ENCODE measurements at regions not wholly inside any gene's neighbourhood (a gene's known extent, or its start where the extent isn't known, plus 50 kb on each side); places are given as distances from the start of the nearest gene placed in this dataset.

DNA sequence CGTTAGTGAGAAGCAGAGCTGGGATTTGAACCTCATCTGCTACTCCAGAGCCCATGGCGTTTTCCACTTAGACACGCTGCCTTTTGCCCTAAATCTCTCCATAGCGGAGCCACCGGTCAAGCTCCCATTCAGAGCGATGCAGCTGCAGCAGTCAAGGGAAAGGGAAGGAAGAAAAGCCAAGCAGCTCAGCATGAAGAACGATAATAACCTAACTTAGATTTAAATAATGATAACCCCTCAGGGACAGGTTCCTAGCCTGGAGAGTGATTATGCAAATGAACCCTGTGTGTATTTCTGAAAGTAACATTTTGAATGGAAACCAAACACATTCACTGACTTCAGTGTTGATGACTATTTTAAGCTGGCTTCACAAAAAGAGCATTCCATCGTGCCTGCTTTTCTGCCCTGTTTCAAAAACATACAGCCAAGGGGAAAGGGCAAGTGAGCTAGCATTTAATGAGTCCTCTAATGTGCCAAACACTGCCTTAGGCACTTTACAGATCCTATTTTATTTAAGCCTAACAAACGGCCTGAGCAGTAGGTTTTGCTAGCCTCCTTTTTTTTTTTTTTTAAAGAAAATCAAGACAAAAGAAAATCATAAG is 798.3 kb downstream of the CDH8 start:
- no peak for TF ChIP-seq RAD21 (conservative IDR thresholded peaks at IDR 0.05 in 1 of 2, IDR thresholded peaks at IDR 0.05 in 1 of 2)
- no peak for TF ChIP-seq CBX2 (IDR thresholded peaks at IDR 0.05; ENCODE audit: borderline replicate concordance, low read depth)
- TF ChIP-seq, protein P1, sequence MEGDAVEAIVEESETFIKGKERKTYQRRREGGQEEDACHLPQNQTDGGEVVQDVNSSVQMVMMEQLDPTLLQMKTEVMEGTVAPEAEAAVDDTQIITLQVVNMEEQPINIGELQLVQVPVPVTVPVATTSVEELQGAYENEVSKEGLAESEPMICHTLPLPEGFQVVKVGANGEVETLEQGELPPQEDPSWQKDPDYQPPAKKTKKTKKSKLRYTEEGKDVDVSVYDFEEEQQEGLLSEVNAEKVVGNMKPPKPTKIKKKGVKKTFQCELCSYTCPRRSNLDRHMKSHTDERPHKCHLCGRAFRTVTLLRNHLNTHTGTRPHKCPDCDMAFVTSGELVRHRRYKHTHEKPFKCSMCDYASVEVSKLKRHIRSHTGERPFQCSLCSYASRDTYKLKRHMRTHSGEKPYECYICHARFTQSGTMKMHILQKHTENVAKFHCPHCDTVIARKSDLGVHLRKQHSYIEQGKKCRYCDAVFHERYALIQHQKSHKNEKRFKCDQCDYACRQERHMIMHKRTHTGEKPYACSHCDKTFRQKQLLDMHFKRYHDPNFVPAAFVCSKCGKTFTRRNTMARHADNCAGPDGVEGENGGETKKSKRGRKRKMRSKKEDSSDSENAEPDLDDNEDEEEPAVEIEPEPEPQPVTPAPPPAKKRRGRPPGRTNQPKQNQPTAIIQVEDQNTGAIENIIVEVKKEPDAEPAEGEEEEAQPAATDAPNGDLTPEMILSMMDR (IDR thresholded peaks at IDR 0.05): no peak
- TF ChIP-seq POLR2A (IDR thresholded peaks at IDR 0.05; ENCODE audit: low read length): no peak
- TF ChIP-seq HDAC2 (IDR thresholded peaks at IDR 0.05): no peak
- TF ChIP-seq, protein P2, sequence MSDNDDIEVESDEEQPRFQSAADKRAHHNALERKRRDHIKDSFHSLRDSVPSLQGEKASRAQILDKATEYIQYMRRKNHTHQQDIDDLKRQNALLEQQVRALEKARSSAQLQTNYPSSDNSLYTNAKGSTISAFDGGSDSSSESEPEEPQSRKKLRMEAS (IDR thresholded peaks at IDR 0.05): no peak
- TF ChIP-seq BHLHE40 (IDR thresholded peaks at IDR 0.05; ENCODE audit: low read depth, low read length): no peak
- TF ChIP-seq KDM5A (IDR thresholded peaks at IDR 0.05): no peak
- TF ChIP-seq, protein P3, sequence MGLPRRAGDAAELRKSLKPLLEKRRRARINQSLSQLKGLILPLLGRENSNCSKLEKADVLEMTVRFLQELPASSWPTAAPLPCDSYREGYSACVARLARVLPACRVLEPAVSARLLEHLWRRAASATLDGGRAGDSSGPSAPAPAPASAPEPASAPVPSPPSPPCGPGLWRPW (IDR thresholded peaks at IDR 0.05): no peak
